Heart right ventricle (tissue), 16 donors: ENCODE measurements at regions not wholly inside any gene's neighbourhood (a gene's known extent, or its start where the extent isn't known, plus 50 kb on each side); places are given as distances from the start of the nearest gene placed in this dataset.

Experiments
- ATAC-seq, 8 donors: fragments of 200-7000 bp; cut with Tn5 transposase; one replicate each; pipeline ENCODE4 v1.9.1; 2020; ENCODE audit warnings: mild to moderate bottlenecking in 8 of 8, moderate library complexity in 8 of 8, moderate number of reproducible peaks in 1 of 8
- DNase-seq, 2 donors: peaks; one replicate each; pipeline ENCODE4 v3.0.0-alpha.2; 2020
- H3K27ac ChIP-seq, 10 donors: fragments of 200-600 bp; sonication (generic) in 2 of 10; one replicate each; pipeline versions ENCODE4 v1.5.0 to v1.8.0; 2020 to 2022; ENCODE audit warnings: mild to moderate bottlenecking in 3 of 10
- H3K27me3 ChIP-seq, 7 donors: fragments of 200-600 bp; one replicate each; pipeline ENCODE4 v1.8.0; 2021 to 2022; ENCODE audit warnings: mild to moderate bottlenecking in 2 of 7
- H3K36me3 ChIP-seq, 9 donors: fragments of 200-600 bp; sonication (generic) in 1 of 9; one replicate each; pipeline versions ENCODE4 v1.5.0 to v1.8.0; 2020 to 2022; ENCODE audit warnings: mild to moderate bottlenecking in 2 of 9
- H3K4me1 ChIP-seq, 9 donors: fragments of 200-600 bp; sonication (generic) in 1 of 9; one replicate each; pipeline versions ENCODE4 v1.5.0 to v1.8.0; 2020 to 2022; ENCODE audit warnings: mild to moderate bottlenecking in 4 of 9
- H3K4me3 ChIP-seq, 10 donors: fragments of 200-600 bp; sonication (generic) in 2 of 10; one replicate each; pipeline versions ENCODE4 v1.5.0 to v1.8.0; 2020 to 2022; ENCODE audit warnings: mild to moderate bottlenecking in 7 of 10, moderate library complexity in 2 of 10
- H3K9me3 ChIP-seq, 11 donors: fragments of 200-600 bp in 10 of 11; sonication (generic) in 2 of 11; one replicate each; pipeline versions ENCODE4 v1.5.0 to v1.8.0; 2013 to 2022; ENCODE audit warnings: mild to moderate bottlenecking in 2 of 11, control low read depth in 1 of 11, moderate library complexity in 1 of 11
- CTCF ChIP-seq, 9 donors: fragments of 200-600 bp; sonication (generic) in 2 of 9; IDR thresholded peaks; one replicate each; pipeline versions ENCODE4 v1.5.0 to v1.8.0; 2021 to 2022; ENCODE audit warnings: antibody characterized with exemption in 9 of 9, mild to moderate bottlenecking in 5 of 9, moderate library complexity in 1 of 9
- WGBS, 2 donors: extraction: QIAGEN DNeasy Blood & Tissue Kit; methylation state at CpG; one replicate each; pipeline ENCODE4 v1.1.7; 2013; ENCODE audit warnings: inconsistent platforms in 1 of 2; 5-methylcytosine and 5-hydroxymethylcytosine counted together
- intact Hi-C, 10 donors: fragments of 100-400 bp; cut with DNase I; formaldehyde crosslinking; loops; one replicate each; pipeline versions ENCODE4 v1.11.1 to v1.14.2; 2022
- donor health status: Arrhythmogenic right ventricular cardiomyopathy.
- donor health status: ischemic (EF 13 %, LVEDD 7.1; RV severe dilation, severe dysfunction).
- donor health status: healthy with polysubstance abuse.
- donor health status: DM: no; HTN: yes; CAD: no.
- donor health status: DM: no; HTN: no; CAD: no.
- donor health status: ischemic (EF 25% LVEDD 6.9; RV normal size, moderate dysfunction).
- donor health status: ischemic (EF 25% LVEDD 5.7; RV mildly dilated, moderate dysfunction).
- donor health status: healthy.
- donor health status: DM: yes; HTN: yes; CAD: no.
- donor health status: Ischemic cardiomyopathy.
- donor health status: ischemic (EF 35%, LVEDD 5.7; RV mildly dilated, moderate dysfunction).
- donor health status: nonischemic (EF 11% LVEDD 7.7; RV severe dilation, severe dysfunction).
- donor health status: DM: yes; HTN: yes; CAD: no.
- donor health status: PGD.
- donor health status: ischemic (EF 29% LVEDD 5.4; RV normal size, mild dysfunction).
- donor health status: nonischemic (EF 23%, LVEDD 6.1; RV moderate dilation, normal function).

GRCh38 chr4:45855857-45856256 is 268.0 kb downstream of the GABRG1 start:
- Histone ChIP-seq H3K4me1 (no peaks in the 10 kb centered on the region), H3K27me3 (no peaks in the 10 kb centered on the region), H3K27ac (no peak overlapping the region), H3K4me3 (no peak overlapping the region), H3K9me3 (peaks cover 0 to 24% (median 0%) of the 10 kb centered on the region in 11 donors), H3K36me3 (no peaks in the 10 kb centered on the region)
- intact Hi-C loops: no loop called here
- ATAC-seq (no peak), DNase-seq (no peak)
- TF ChIP-seq CTCF (IDR thresholded peaks at IDR 0.05): no peak
- WGBS, 2 donors: 81 to 87% methylated on average over 2 of the region's 2 CpGs

GRCh38 chr4:45846016-45846415 is 277.8 kb downstream of the GABRG1 start:
- Histone ChIP-seq H3K27me3 (no peaks in the 10 kb centered on the region), H3K27ac (no peak overlapping the region), H3K36me3 (no peaks in the 10 kb centered on the region), H3K4me1 (no peaks in the 10 kb centered on the region), H3K4me3 (no peak overlapping the region), H3K9me3 (peaks cover 0 to 7% (median 0%) of the 10 kb centered on the region in 11 donors)
- DNase-seq: no peak
- ATAC-seq: no peak
- no peak for TF ChIP-seq CTCF (IDR thresholded peaks at IDR 0.05)
- 89 to 95% methylated on average over 1 of the region's 1 CpG for WGBS, 2 donors
- intact Hi-C loops: no loop called here

GRCh38 chr4:45841791-45842190 is 282.1 kb downstream of the GABRG1 start:
- no peak for DNase-seq
- H3K27ac ChIP-seq: no peak overlapping the region
- intact Hi-C loops: no loop called here
- no peak for ATAC-seq
- no peak for TF ChIP-seq CTCF (IDR thresholded peaks at IDR 0.05)
- 63 to 72% methylated on average over 2 of the region's 2 CpGs for WGBS, 2 donors
- no peaks in the 10 kb centered on the region for H3K36me3 ChIP-seq
- no peak overlapping the region for H3K4me3 ChIP-seq
- no peaks in the 10 kb centered on the region for H3K27me3 ChIP-seq
- H3K4me1 ChIP-seq: no peaks in the 10 kb centered on the region
- H3K9me3 ChIP-seq: peaks cover 0 to 3% (median 0%) of the 10 kb centered on the region in 11 donors

- intact Hi-C loops: no loop called here
- peaks cover 0 to 24% (median 6%) of the 10 kb centered on the region in 11 donors for H3K9me3 ChIP-seq
- no peak for ATAC-seq
- 54 to 57% methylated on average over 2 of the region's 2 CpGs for WGBS, 2 donors
- no peak for TF ChIP-seq CTCF (IDR thresholded peaks at IDR 0.05)
- no peak overlapping the region for H3K27ac ChIP-seq
- no peaks in the 10 kb centered on the region for H3K36me3 ChIP-seq
- no peak for DNase-seq
- no peaks in the 10 kb centered on the region for H3K27me3 ChIP-seq
- no peak overlapping the region for H3K4me3 ChIP-seq
- no peaks in the 10 kb centered on the region for H3K4me1 ChIP-seq
These were observed 292.2 kb downstream of the GABRG1 start for GRCh38 chr4:45831692-45832091.
